HUDEP-2 (cell line): ENCODE measurements at regions not wholly inside any gene's neighbourhood (a gene's known extent, or its start where the extent isn't known, plus 50 kb on each side); places are given as distances from the start of the nearest gene placed in this dataset.

Experiments used
- DNase-seq, 76 experiments: peaks; one replicate each; lab custom pipeline; 2025; ENCODE audit not compliant: unreplicated experiment in 76 of 76; lab: John Stamatoyannopoulos, UW

DNA sequence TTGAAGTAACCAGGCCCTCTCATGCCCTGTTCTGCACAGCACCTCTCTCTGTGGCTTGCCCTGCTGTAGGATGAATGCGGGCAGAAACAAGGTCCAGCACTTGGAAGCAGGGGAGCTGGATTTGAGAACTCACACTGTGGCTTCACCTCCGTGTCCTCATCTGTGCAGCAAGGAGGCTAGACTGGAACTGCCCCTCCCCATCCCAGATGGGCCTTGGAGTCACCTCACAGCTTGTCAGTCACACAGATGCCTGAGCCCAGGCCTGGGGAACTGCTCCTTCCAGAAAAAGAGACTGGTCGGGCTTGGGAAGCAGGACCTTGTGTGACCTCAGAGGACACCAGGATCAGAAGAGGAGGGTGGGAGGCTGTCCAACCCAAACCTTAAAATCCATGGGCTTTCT is 180.8 kb downstream of the CCT6B start:
- no peak for DNase-seq

DNA sequence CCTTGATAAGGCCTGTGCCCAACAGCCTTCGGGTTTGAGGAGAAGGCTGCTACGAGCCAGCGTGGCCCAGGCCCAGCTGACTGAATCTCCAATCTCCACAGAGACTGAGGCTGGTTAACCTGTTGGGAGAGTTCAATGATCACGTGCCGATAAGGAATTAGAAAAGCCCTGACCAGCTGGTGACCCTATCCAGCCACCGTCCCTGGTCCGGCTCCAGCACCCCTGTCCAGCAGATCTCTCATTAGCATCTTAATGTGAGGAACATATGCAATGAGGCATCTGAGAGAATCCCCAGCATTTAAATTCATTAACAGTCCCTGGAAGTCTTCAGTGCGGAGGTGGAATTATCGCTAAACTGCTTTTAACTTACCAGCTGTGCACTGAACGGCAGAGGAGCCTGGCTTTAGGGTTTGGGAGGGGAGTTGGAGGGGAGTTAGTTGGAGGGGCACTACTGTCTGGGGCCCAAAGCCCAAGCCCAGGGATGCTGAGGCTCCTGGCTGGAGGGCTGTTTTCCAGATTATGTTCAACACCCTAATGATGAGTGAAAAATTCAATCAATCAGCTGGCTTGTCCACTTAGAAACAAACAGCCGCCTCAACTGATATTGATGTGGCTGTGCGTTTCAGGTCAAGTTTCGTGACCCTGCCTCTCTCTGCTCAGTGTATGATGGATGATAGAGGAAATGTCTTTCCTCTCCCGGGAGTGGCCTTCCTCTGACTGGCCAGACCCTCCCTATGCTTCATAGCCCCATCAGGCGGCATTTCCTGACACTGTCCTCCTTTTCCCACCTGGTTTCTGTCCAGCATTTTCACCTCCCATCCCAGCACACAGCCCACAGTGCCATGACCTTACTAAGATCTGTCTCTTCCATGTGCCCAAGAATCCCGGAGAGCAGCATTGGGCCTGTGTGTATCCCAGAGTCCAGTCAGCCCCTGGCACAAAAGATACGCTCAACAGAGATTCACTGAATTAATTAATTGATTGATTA is 184.5 kb downstream of the CCT6B start:
- no peak for DNase-seq

DNA sequence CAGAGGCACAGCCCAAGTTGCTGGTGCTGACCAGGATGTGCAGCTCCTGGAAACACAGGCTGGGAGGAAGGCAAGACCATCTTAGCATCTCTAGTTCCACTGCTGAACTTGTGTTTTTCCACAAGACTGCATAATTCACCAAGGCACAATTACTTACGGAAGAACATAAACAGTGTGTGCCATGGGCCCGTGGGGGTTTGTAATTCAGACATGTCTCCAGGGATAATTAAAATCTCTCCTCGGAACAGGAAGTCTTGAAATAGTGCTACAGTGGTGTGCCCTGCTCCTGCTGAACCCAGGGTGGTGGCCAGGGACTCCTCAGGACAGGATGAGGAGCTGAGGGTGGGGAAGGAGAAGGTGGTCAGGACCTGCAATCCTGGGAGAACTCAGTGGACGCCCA is 188.2 kb downstream of the CCT6B start:
- DNase-seq, result no peak

DNA sequence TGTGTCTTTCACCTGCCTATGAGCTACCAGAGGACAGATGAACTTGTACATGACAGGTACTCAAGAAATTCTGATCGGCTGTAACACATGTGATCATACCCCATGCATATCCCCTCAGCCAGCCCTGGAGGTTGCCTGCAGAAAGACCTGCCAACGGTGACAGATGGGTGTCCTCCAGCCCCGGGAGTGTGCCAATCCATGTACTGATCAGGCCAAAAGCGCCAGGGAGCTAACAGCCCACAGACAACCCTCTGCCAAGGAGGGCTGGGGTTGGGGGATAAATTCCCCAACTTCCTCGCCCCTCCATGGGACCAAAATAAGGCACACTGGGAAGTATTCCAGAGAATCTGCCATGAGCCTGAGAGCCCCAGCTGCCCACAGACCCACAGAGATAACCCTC is 189.4 kb downstream of the CCT6B start:
- DNase-seq, result no peak

DNA sequence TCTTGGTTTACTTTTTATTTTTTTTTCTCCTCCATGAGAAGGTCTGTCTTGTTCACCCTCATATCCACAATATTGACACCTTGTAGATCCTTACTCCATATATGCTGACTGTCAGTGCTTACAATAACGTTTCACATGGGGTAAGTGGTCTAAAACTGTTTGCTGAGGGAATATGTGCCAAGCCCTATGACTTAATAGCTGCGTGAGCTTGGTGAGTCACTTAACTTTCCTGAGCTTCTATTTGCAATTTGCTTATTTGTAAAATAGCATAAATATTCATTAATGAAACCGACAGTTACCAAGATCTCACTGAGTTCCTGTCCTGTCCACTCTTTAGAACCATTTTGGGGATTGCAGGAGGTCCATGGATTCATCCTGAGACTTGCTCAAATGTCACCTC is 190.7 kb downstream of the CCT6B start:
- no peak for DNase-seq

DNA sequence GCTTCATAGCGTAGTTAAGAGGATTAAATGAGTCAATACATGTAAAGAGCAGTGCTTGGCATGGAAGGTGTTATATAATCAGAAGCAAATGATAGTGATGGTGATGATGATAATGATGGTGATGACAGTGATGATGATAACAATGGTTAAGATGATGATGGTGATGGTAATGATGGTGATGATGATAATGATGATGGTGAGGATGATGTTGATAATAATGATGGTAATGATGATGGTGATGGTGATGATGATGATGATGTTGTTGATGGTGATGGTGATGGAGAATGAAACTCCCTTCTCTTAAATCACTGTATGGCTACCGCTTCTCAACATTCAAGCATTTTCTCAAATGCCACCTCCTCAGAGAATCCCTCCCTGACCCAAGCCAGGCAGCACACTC is 190.5 kb downstream of the TMEM132E start:
- no peak for DNase-seq

DNA sequence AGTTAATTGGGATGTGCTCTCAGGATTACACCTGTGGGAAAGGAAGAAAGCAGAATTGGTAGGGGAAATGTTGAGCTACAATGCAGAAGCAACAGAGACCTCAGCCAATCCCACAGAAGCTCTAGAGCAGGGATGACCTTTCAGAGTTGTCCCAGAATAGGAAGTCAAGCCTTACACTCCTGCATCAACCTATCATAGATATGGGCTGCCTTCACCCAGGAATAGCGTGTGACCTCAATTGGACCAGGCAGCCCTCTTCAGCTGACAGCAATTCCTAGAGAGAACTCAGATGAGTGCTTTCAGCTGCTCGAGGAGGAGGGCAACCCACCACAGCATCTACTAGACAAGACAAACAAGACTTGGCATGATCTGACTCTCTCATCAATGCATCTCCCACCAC is 189.7 kb downstream of the TMEM132E start:
- no peak for DNase-seq

DNA sequence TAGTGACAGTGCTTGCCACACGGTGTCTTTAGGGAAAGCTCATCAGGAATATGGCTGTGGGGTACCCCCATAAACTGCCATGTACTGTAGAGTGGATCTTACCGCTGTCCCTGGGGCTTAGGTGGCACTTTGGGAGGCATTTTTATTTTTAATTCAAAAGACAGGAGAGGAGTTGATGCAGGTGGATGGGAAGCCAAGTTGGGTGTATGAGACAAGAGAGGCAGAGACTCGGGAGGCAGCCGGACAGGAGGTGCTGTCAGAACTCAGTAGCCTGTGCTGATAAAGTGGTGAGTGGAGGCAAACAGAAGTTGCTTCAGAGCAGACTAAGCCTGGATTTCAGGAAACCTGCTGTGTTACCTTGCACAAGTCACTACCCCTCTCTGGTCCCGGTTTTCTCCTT is 185.9 kb downstream of the TMEM132E start:
- DNase-seq, result no peak

DNA sequence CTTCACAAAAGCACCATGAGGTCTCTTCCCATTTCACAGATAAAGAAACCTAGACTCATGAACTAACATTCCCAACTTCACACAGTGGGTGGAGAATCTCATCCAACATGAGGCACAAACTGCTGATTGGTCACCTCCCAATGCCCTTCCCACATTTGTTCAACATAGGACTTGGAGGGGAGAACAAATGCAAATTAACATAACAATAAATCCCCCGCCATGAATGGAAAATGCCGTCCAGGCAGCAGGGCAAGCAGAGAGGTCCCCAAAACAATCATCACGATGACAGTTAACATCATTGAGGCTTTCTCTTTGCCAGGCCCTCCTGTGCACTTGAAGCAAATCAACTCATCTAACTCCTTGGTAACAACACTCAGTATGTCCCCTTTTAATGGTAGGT is 185.3 kb downstream of the TMEM132E start:
- no peak for DNase-seq

DNA sequence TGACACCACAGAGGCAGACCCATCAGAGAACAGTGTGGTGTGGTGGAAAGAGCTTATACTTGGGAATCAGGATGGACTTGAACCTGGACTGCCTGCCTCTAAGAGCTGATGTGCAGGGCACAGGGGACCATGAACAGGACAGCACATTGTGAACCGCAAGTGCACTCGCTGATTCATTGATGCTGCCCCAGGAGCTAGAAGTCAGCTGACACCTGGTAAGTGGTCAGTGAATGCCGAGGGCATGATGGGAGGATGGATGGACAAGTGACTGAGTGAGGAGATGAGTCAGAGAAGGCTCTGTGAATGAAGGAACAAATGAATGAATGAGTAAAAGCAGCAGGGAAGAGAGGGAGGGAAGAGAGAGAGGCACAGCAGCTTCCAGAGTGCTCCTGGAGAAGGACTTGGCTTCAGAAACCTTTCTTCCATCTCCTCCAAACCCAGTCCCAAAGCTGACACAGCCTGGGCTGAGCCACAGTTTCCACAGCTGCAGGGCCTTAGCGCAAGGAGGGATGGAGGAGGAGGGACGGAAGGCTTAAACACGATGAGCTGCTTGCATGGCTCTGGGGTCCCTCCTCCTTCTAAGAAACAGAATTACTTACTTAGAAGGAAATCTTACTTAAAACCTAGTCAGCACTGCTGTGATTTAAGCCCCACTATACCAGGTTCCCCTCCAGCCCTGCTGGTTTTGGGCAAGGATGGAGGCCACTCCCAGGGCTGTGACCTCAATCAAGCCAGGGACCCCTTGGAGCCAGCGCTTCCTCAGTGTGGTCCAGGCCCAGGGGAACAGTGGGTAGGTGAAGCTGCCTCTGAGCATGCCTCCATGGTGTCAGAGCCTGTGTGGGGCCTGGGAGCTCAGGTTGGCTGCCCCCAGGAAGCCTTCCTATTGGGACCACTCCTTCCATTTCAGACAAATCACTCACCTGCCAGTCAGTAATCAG is 184.6 kb downstream of the TMEM132E start:
- no peak for DNase-seq

DNA sequence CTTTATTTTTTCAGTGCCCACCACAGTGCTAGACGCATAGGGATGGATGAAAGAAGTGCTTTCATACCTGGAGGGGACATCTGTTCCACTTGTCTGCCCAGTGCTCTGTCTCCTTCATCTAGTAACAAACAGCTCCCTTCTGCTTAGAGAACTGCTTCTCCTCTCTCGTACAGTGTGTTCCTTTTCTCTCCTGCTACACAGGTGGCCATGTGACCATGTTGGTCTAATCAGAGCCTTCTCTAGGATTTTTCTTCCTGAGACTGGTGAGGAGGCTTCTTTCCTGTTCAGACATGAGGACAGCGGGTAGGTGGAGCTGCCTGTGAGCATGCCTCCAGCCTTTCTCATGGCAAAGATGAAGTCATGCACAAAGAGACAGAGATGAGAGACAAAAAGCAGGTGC is 182.7 kb downstream of the TMEM132E start:
- no peak for DNase-seq

DNA sequence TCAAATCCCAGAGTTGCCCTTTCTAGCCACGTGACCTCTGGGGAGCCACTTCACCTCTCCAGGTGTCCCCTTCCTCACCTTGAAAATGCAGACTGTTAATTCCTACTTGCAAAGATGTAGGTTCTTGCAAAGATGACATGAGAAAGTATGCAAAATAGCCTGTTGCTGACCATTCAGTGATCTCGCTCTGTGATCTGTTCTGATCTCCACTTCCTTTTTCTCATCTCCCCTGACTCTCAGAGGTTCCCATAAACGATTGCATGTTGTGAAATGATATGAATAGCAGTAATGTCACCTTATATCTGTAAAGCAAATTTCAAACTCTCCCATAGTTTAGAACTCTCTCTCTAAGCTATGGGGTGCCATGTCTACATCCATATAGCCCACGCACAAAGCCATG is 182.3 kb downstream of the TMEM132E start:
- DNase-seq, result no peak

DNA sequence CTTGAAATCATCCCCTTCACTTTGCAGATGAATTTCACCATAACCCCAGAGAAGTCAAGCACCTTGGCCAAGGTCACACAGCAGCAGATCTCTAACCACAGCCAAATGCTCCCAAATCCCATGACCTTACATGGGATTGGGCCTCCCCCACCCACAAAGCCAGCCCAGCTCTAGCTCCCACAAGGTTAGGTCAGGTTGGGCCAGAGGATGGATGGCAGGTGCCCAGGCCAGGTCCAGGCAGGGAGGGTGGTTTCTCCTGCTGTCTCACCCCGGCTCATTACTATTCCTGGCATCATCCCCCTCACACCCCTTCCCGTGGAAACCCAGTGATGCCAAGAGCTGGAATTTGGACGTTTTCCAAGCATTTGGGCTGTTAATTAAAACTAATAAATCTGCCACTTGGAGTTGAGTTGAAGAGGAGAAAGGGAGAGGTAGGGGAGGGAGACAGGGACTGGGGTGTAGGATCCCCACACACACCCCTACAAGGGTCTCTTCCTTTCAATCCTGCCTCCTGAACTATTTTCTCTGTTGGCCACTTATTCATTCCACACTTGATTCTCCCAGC is 181.6 kb downstream of the TMEM132E start:
- DNase-seq, result no peak

DNA sequence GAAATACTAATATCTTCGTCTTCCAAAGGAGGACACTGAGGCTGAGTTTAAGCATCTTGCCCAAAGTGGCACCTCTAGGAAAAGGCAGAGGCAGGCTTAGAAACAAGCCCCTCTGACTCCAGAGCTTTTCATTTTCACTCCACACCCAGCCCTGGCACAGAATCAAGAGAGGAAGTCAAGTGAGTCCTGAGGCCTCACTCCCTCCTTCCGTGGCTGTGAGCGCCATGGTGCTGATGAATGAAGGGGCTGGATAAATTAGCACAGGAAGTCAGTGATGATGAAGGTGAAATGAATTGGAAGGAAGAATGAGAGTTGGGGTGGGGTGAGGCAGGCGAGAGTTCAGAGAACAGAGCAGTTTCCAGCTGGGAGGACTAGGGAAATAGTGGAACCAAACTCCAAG is 179.3 kb downstream of the TMEM132E start:
- no peak for DNase-seq

DNA sequence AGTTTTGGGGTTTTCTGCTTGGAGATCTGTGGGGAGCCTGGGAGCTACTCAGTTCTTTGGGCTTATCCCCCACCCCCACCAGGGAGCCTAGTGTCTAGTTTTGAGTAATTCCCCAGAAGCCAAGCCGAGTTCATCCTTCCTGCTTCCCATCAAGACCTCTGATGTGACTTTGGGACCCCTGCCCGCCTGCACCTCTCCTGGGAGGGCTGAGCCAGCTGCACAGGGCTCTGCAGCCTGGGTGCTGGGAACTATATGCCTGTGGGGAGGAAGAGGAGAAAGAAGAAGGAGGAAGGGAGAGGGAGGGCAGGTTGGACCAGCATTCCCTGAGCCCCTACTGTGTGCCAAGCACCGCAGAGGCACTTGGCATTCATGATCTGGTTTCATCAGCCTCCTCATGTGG is 178.9 kb downstream of the TMEM132E start:
- no peak for DNase-seq

DNA sequence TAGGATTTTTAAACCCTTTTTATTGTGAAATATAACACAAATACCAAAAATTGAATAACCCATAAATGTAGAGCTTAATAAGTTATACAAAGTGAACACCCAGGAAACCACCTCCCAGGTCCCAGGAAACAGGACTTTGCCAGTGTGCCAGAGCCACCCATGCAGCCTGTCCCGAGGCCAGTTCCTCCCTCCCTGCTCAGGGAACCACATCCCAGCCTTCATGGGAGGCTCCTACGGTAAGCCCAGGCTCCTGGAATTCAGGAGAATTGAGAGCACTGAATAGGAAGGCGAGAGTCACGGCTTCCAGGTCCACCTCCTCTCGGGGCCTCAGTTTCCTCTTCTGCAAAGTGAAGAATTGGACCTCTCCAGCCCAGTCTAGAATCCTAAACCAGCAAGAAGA is 178.2 kb downstream of the TMEM132E start:
- DNase-seq, result no peak

DNA sequence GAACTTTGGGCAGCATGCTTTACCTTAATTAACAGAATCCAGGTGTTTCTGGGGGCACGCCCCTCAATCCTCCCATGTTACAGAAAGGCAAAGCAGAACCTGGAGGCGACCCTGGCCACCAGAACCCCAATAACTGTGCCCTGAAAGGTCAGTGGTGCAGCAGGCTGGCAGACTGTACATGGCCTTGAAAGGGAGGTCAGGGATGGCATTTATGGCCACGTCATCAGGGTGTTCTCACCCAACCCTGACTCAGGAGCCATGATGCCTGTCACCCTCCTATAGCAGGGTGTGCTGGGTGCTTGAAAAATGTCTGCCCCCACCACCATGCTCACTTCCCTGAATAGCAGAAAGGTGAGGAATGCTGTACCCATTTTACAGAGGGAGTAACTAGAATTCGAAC is 177.7 kb downstream of the TMEM132E start:
- DNase-seq, result no peak

DNA sequence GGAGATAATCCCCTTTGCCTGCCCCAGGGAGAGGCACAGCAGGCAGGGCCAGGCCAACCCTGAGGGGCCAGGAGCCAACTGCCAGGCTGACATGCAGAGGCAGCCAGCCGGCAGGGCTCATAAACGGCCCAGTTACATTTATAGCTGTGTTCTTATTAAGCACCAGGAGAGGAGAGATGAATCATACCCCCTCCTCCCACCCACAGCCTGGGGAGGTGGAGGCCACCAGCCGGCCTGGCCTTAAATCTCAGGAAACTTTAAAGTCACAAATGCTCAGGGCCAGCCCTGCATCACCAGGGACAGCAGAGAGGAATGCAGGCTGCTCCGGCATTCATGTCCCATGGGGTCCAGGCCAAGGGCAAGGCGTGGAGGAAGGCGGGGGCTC is 177.2 kb downstream of the TMEM132E start:
- no peak for DNase-seq

DNA sequence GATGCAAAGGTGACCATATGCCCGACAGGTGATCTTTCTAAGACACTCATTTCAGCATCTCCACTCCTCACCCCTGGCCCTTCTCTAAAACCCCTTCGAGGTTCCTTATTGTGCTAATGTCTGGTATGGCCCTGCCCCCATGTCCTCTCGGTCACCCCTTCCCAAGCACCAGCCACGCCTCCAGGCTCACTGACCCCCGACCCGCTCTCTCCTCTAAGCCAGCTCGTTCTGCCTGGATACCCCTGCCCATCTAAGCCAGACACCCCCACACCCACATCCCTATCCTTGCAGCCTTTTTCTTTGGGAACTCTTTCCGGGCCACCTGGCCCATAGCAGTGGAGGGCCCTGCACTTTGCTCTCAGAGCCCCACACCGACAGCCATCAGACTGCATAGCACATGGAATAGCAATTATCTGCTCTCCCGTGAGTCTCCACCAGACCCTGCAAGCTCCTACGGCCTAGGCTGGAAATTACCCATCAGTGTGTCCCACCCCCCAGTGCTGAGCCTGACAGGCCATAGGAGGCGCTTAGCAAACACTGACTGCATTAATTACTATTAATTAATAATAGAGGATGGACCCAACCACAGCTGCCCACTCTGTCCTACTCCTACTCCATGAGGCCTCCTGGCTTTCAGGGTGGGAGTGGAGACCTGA is 176.7 kb downstream of the TMEM132E start:
- no peak for DNase-seq

DNA sequence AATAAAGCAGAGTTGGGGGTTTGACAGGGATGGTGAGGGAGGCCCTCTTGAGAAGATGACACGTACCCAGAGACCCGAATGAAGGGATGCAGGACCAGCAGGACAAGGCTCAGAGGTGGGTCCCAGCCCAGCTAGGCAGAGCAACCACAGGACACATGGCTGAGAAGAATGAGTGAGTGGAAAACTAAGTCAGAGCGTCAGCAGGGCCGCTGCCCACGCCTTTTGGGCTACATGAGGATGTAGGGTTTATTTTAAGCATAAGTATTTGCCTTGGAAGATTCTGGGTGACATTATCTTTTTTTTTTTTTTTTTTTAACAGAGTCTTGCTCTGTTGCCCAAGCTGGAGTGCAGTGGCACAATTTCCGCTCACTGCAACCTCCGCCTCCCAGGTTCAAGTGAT is 176.0 kb downstream of the TMEM132E start:
- no peak for DNase-seq

DNA sequence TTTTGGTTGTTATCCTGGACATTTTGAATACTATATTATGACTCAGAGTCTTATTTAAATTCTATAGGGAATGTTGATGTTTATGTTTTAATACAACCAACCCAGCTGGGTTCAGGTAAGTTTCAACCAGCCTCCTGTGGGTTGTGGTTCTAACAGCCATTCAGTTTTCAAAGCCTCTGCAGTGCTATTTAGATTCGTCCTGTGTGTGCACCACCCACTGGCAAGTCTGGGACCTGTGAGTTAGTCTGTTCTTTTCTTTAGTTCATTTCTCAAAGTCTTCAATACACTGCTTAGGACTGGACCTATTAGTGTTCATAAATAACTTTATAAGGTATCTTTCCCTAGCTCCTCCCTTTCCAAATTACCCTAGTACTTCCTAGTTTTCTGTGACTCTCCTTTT is 170.6 kb downstream of the TMEM132E start:
- no peak for DNase-seq
